Stimulated activated CD8-positive, alpha-beta memory T cell treated with anti-CD3 and anti-CD28 coated beads, Interleukin-12 subunit alpha, Interleukin-12 subunit beta, amount 100 ng/mL, for 4 hours (primary cell): ENCODE measurements at regions not wholly inside any gene's neighbourhood (a gene's known extent, or its start where the extent isn't known, plus 50 kb on each side); places are given as distances from the start of the nearest gene placed in this dataset.

Experiments
- DNase-seq: peaks from one replicate; pipeline ENCODE4 v3.0.0-alpha.2; 2020; ENCODE audit warnings: low read depth

DNA sequence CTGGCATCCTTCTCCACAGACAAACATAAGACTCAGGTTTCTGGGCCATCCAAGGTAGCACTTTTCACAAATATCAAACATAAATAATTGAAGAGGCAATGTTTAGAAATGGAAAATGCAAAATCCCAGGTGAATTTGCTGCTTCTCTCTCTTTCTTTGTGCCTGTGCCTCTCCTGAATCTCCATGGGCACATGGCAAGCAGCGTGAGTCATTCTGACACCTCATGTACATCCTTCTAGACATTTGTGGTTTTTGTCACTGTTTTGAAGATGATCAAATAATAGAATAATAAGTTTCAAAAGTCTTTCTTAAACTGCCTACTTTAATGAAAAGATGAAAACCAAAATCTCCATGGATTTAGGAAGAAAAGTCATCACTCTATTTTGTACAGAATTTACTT lies 60.3 kb upstream of the RAB11FIP2 start:
- DNase-seq, result no peak

DNA sequence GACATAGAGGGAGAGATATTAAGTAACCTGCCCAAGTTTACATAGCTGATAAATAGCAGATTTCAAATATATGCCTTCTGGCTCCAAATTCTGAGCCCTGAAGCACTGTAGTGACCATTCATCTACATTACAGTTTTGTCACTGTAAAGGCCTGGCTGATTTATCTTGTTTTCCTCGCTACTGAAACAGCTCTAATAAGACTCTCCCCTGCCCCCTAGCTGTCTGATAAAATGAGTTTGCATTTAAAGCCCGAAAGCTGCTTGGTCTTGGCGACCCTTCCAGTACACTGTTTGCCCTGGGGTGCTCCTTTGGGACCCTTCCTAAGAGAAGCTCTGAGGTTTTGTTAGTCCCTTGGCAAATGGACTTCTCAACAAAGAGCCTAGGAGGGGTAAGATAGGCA lies 59.7 kb upstream of the RAB11FIP2 start:
- DNase-seq, result no peak

DNA sequence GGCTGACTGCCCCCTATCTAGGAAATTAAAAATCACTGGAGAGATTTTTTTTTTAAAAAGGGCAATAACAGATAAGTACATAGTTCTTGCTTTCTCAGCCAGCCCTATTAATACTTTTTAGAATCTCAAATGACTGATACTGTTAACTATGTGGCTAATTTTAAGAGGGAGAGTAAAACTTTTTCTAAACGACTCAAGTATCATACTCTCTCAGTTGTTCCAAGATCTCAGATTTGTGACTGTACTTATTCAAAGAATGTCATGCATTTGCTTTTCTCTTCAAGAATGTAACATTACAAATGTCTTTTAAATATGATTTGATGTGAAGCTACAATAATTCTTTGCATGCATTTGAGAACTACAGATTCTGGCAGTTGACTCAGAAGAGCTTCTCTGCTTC lies 55.4 kb upstream of the RAB11FIP2 start:
- no peak for DNase-seq

DNA sequence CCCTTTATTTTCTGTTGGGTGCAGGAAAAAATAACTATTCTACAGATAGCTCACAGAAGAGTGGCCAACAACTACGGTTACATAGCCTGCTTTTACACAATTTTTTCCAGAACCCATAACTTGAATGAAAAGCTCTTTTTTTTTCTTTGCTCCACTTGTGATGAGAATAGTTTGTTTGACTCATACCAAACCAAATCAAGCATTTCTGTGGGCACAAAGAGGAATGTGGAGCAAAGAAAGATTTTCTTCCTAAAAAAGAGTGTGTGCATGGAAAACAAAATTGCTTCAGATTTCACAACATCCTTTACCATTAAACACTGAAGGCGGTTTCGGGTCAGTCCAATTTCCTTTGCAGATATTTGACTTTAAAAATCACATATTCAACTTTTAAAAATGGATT lies 54.8 kb upstream of the RAB11FIP2 start:
- no peak for DNase-seq
